IMR-90 (cell line): ENCODE measurements at regions not wholly inside any gene's neighbourhood (a gene's known extent, or its start where the extent isn't known, plus 50 kb on each side); places are given as distances from the start of the nearest gene placed in this dataset.

ENCODE experiments used
- ATAC-seq: fragments of 200-7000 bp; cut with Tn5 transposase; 2 replicates; pipeline ENCODE4 v1.9.1; 2020; ENCODE audit warnings: low read depth, mild to moderate bottlenecking, moderate library complexity
- BruUV-seq: library from RNA; stranded (reverse); fragments of 400-500 nt; replicated peaks from 2 replicates; lab custom pipeline; 2021; lab: Mats Ljungman, UMichigan
- CTCF ChIA-PET: fragments of 300-600 bp; formaldehyde crosslinking; extraction: SDS; loops from one replicate; lab custom pipeline; 2021; ENCODE audit warnings: antibody characterized with exemption; lab: Yijun Ruan, JAX
- POLR2A ChIA-PET: fragments of 300-600 bp; sonication (Branson Sonifier 250); formaldehyde crosslinking; loops from one replicate; lab custom pipeline; 2022; ENCODE audit warnings: antibody characterized with exemption; ENCODE audit not compliant: unreplicated experiment; lab: Charles Lee
- DNase-seq: peaks from one replicate; pipeline ENCODE4 v3.0.0; 2013
- H2AFZ ChIP-seq: replicated peaks from 2 replicates; pipeline ENCODE3; 2013; ENCODE audit warnings: low read length, mild to moderate bottlenecking; ENCODE audit not compliant: poor library complexity
- H2AK5ac ChIP-seq: 2 replicates; pipeline ENCODE4 v1.6.1; 2013; ENCODE audit warnings: low read depth, low read length, inconsistent platforms
- H2AK9ac ChIP-seq: replicated peaks from 2 replicates; pipeline ENCODE3; 2013; ENCODE audit warnings: mild to moderate bottlenecking, low read depth, low read length, moderate library complexity; ENCODE audit not compliant: poor library complexity
- H2BK120ac ChIP-seq: 2 replicates; pipeline ENCODE4 v1.6.1; 2013; ENCODE audit warnings: low read depth, low read length, inconsistent platforms
- H2BK15ac ChIP-seq: 3 replicates; pipeline ENCODE4 v1.6.1; 2013; ENCODE audit warnings: low read depth, low read length, inconsistent platforms
- H2BK20ac ChIP-seq: 2 replicates; pipeline ENCODE4 v1.6.1; 2013; ENCODE audit warnings: low read depth, mild to moderate bottlenecking, inconsistent platforms, low read length, moderate library complexity
- H2BK5ac ChIP-seq: 2 replicates; pipeline ENCODE4 v1.6.1; 2013; ENCODE audit warnings: mild to moderate bottlenecking, low read depth, low read length, inconsistent platforms; ENCODE audit not compliant: poor library complexity, severe bottlenecking
- H3K14ac ChIP-seq: replicated peaks from 2 replicates; pipeline ENCODE4 v1.6.1; 2013; ENCODE audit warnings: low read depth, low read length, inconsistent platforms
- H3K18ac ChIP-seq: 2 replicates; pipeline ENCODE4 v1.6.1; 2013; ENCODE audit warnings: low read depth, low read length, control low read depth
- H3K23ac ChIP-seq: 2 replicates; pipeline ENCODE4 v1.6.1; 2013; ENCODE audit warnings: low read depth, low read length, inconsistent platforms
- H3K27ac ChIP-seq: 2 replicates; pipeline ENCODE4 v1.5.1; 2013; ENCODE audit warnings: mild to moderate bottlenecking, control low read depth, low read length; ENCODE audit not compliant: insufficient read depth
- H3K27me3 ChIP-seq: 2 replicates; pipeline ENCODE4 v1.6.1; 2013; ENCODE audit warnings: low read length; ENCODE audit not compliant: control insufficient read depth, insufficient read depth
- H3K36me3 ChIP-seq: 2 replicates; pipeline ENCODE4 v1.6.1; 2013; ENCODE audit warnings: low read length, mixed read lengths; ENCODE audit not compliant: control insufficient read depth, insufficient read depth
- H3K4ac ChIP-seq: 2 replicates; pipeline ENCODE4 v1.6.1; 2013; ENCODE audit warnings: low read depth, low read length, inconsistent platforms
- H3K4me1 ChIP-seq: 2 replicates; pipeline ENCODE4 v1.6.1; 2013; ENCODE audit warnings: low read length, mixed read lengths; ENCODE audit not compliant: control insufficient read depth, insufficient read depth
- H3K4me2 ChIP-seq: 2 replicates; pipeline ENCODE4 v1.6.1; 2013; ENCODE audit warnings: low read depth, mild to moderate bottlenecking, control low read depth, low read length, moderate library complexity
- H3K4me3 ChIP-seq: 2 replicates; pipeline ENCODE4 v1.5.1; 2013; ENCODE audit warnings: low read depth, mild to moderate bottlenecking, control low read depth, low read length, moderate library complexity; ENCODE audit not compliant: insufficient read depth
- H3K56ac ChIP-seq: 2 replicates; pipeline ENCODE4 v1.6.1; 2013; ENCODE audit warnings: low read length, inconsistent platforms; ENCODE audit not compliant: insufficient read depth; ENCODE audit errors: extremely low read depth
- H3K79me1 ChIP-seq, 2 experiments: 2 replicates each; pipeline ENCODE4 v1.6.1; 2013; ENCODE audit warnings: low read length in 2 of 2, inconsistent platforms in 1 of 2, low read depth in 1 of 2
- H3K9ac ChIP-seq: 2 replicates; pipeline ENCODE4 v1.6.1; 2013; ENCODE audit warnings: low read depth, low read length, control low read depth
- H3K9me1 ChIP-seq: 2 replicates; pipeline ENCODE4 v1.6.1; 2013; ENCODE audit warnings: low read length, inconsistent platforms; ENCODE audit not compliant: insufficient read depth
- H3K9me3 ChIP-seq: 2 replicates; pipeline ENCODE4 v1.6.1; 2013; ENCODE audit warnings: low read length; ENCODE audit not compliant: control insufficient read depth, insufficient read depth
- H4K20me1 ChIP-seq: 2 replicates; pipeline ENCODE4 v1.6.1; 2013; ENCODE audit warnings: low read length, inconsistent platforms; ENCODE audit not compliant: insufficient read depth
- H4K5ac ChIP-seq: 2 replicates; pipeline ENCODE4 v1.6.1; 2013; ENCODE audit warnings: mild to moderate bottlenecking, low read depth, low read length, control low read depth
- H4K8ac ChIP-seq, 2 experiments: 2 replicates each; pipeline ENCODE4 v1.6.1; 2013; ENCODE audit warnings: low read depth in 2 of 2, low read length in 2 of 2, control low read depth in 1 of 2, inconsistent platforms in 1 of 2
- H4K91ac ChIP-seq: 2 replicates; pipeline ENCODE4 v1.6.1; 2013; ENCODE audit warnings: low read depth, low read length, inconsistent platforms; ENCODE audit not compliant: insufficient read depth
- BHLHE40 ChIP-seq: fragments of 150-350 bp; IDR thresholded peaks from 2 replicates; pipeline ENCODE4 v1.6.1; 2016; ENCODE audit warnings: mild to moderate bottlenecking, low read depth, low read length
- CEBPB ChIP-seq: IDR thresholded peaks from 2 replicates; pipeline ENCODE4 v1.6.1; 2012; ENCODE audit warnings: low read depth, low read length, improper control_type of control experiment
- CHD1 ChIP-seq: IDR thresholded peaks from 2 replicates; pipeline ENCODE4 v1.6.1; 2012; ENCODE audit warnings: low read depth, low read length, improper control_type of control experiment
- ELK1 ChIP-seq: fragments of 150-350 bp; IDR thresholded peaks from 2 replicates; pipeline ENCODE4 v1.6.1; 2016; ENCODE audit warnings: low read depth, mild to moderate bottlenecking, low read length, moderate library complexity, borderline replicate concordance
- FOS ChIP-seq: fragments of 150-350 bp; IDR thresholded peaks from 2 replicates; pipeline ENCODE4 v1.6.1; 2016; ENCODE audit warnings: low read depth, low read length
- MAFK ChIP-seq: IDR thresholded peaks from 2 replicates; pipeline ENCODE4 v1.6.1; 2012; ENCODE audit warnings: low read depth, low read length, improper control_type of control experiment
- MAZ ChIP-seq: IDR thresholded peaks from 2 replicates; pipeline ENCODE4 v1.6.1; 2012; ENCODE audit warnings: low read depth, mild to moderate bottlenecking, low read length, improper control_type of control experiment, moderate library complexity, borderline replicate concordance
- MXI1 ChIP-seq: IDR thresholded peaks from 2 replicates; pipeline ENCODE4 v1.6.1; 2012; ENCODE audit warnings: low read depth, mild to moderate bottlenecking, low read length, moderate library complexity, borderline replicate concordance
- NFE2L2 ChIP-seq: fragments of 150-350 bp; IDR thresholded peaks from 2 replicates; pipeline ENCODE4 v1.6.1; 2016; ENCODE audit warnings: low read depth, mild to moderate bottlenecking, low read length
- POLR2A ChIP-seq: IDR thresholded peaks from 2 replicates; pipeline ENCODE4 v1.6.1; 2012; ENCODE audit warnings: mild to moderate bottlenecking, low read depth, low read length
- RAD21 ChIP-seq: IDR thresholded peaks from 2 replicates; pipeline ENCODE4 v1.6.1; 2012; ENCODE audit warnings: low read length, improper control_type of control experiment
- RCOR1 ChIP-seq: IDR thresholded peaks from 2 replicates; pipeline ENCODE4 v1.6.1; 2012; ENCODE audit warnings: mild to moderate bottlenecking, low read length, improper control_type of control experiment; ENCODE audit not compliant: insufficient replicate concordance
- RFX5 ChIP-seq: IDR thresholded peaks from 2 replicates; pipeline ENCODE4 v1.8.0; 2012; ENCODE audit warnings: low read depth, mild to moderate bottlenecking, low read length, moderate library complexity
- SMC3 ChIP-seq: fragments of 150-350 bp; IDR thresholded peaks from 2 replicates; pipeline ENCODE4 v1.6.1; 2016; ENCODE audit warnings: low read depth, mild to moderate bottlenecking, antibody characterized with exemption, low read length, moderate library complexity
- WGBS, 2 experiments: methylation state at CpG; one replicate each; pipeline versions ENCODE4 v1.1.5 to v1.1.7; 2013; ENCODE audit warnings: missing lambda C conversion rate in 2 of 2; ENCODE audit not compliant: insufficient read length in 1 of 2; ENCODE audit errors: extremely low coverage in 2 of 2; 5-methylcytosine and 5-hydroxymethylcytosine counted together
- dilution Hi-C: fragments of 300-500 bp; cut with HindIII; formaldehyde crosslinking; loops from one replicate; pipeline ENCODE4 v1.14.3; 2018; ENCODE audit warnings: low sequenced_read_pairs; ENCODE audit not compliant: unreplicated experiment
- in situ Hi-C: fragments of 300-500 bp; cut with MboI; formaldehyde crosslinking; loops from 3 replicates; pipeline ENCODE4 v1.14.3; 2019; ENCODE audit warnings: low sequenced_read_pairs, inconsistent platforms, mixed read lengths
- intact Hi-C: fragments of 100-400 bp; cut with micrococcal nuclease; formaldehyde crosslinking; loops from 2 replicates; pipeline ENCODE4 v1.10.0; 2022
- TF ChIP-seq, protein P1 (sequence below): conservative IDR thresholded peaks from 2 replicates; pipeline ENCODE4 v1.5.1; 2012; ENCODE audit warnings: mild to moderate bottlenecking, low read depth, low read length, improper control_type of control experiment
- TF ChIP-seq, protein P2 (sequence below): fragments of 150-350 bp; IDR thresholded peaks from 2 replicates; pipeline ENCODE4 v1.6.1; 2017; ENCODE audit warnings: mild to moderate bottlenecking, antibody characterized with exemption, low read length, low read depth

DNA sequence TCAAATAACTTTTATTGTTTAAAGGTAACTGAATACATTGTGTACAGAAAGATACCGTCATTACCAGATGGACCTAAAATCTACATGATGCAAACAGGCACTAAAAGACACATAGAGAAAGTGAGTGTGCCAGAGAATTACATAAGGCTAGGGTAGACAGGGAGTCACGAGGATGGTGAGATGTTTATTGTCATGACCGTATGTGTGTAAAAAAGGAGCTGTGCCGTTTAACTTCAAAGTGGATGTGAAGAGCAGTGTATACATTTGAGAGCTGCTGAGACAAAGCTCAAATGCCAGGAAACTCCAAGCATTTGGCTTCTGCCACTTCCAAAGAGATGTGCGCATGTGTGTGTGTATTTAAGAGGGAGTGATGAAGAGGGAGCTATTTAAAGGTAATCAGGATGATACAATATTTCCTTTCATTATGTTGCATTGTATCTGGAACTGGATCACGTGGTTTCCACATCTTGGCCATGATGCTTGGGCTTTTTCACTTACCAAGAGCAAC lies 51.4 kb upstream of the IGF1R start:
- POLR2A ChIA-PET, result no interaction called here
- H3K79me1 ChIP-seq, result no peaks in the 10 kb centered on the region
- H3K18ac ChIP-seq, result no peak overlapping the region
- no peak overlapping the region for H4K91ac ChIP-seq
- in situ Hi-C loops, result no loop called here
- no peak overlapping the region for H2BK20ac ChIP-seq
- H2BK15ac ChIP-seq, result no peak overlapping the region
- no peak overlapping the region for H3K23ac ChIP-seq
- no peak overlapping the region for H2AK5ac ChIP-seq
- H3K27me3 ChIP-seq, result peaks cover 12% of the 10 kb centered on the region
- no peak overlapping the region for H2AK9ac ChIP-seq
- ATAC-seq, result no peak
- no peak overlapping the region for H2AFZ ChIP-seq
- H4K5ac ChIP-seq, result no peak overlapping the region
- H3K4me3 ChIP-seq, result no peak overlapping the region
- no peak overlapping the region for H3K27ac ChIP-seq
- no peaks in the 10 kb centered on the region for H4K20me1 ChIP-seq
- no peaks in the 10 kb centered on the region for H3K36me3 ChIP-seq
- 0% methylated on average over 3 of the region's 6 CpGs; no CpG with 5 or more reads in 1 of the 2 experiments for whole genome bisulfite sequencing, 2 experiments
- no peaks in the 10 kb centered on the region; the same call in 1 of the 2 replicates for H3K4me1 ChIP-seq
- TF ChIP-seq MAZ, result no peak
- TF ChIP-seq CHD1, result no peak
- TF ChIP-seq NFE2L2, result no peak
- no peak for TF ChIP-seq MXI1
- TF ChIP-seq BHLHE40, result no peak
- TF ChIP-seq FOS, result no peak
- no peak for TF ChIP-seq RAD21
- TF ChIP-seq, protein P1, sequence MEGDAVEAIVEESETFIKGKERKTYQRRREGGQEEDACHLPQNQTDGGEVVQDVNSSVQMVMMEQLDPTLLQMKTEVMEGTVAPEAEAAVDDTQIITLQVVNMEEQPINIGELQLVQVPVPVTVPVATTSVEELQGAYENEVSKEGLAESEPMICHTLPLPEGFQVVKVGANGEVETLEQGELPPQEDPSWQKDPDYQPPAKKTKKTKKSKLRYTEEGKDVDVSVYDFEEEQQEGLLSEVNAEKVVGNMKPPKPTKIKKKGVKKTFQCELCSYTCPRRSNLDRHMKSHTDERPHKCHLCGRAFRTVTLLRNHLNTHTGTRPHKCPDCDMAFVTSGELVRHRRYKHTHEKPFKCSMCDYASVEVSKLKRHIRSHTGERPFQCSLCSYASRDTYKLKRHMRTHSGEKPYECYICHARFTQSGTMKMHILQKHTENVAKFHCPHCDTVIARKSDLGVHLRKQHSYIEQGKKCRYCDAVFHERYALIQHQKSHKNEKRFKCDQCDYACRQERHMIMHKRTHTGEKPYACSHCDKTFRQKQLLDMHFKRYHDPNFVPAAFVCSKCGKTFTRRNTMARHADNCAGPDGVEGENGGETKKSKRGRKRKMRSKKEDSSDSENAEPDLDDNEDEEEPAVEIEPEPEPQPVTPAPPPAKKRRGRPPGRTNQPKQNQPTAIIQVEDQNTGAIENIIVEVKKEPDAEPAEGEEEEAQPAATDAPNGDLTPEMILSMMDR, result no peak
- no peak for TF ChIP-seq MAFK
- TF ChIP-seq CEBPB, result no peak
- TF ChIP-seq RCOR1, result no peak
- no peak for TF ChIP-seq POLR2A
- no peak for TF ChIP-seq SMC3
- no peak for TF ChIP-seq ELK1
- TF ChIP-seq RFX5, result no peak
- TF ChIP-seq, protein P2, sequence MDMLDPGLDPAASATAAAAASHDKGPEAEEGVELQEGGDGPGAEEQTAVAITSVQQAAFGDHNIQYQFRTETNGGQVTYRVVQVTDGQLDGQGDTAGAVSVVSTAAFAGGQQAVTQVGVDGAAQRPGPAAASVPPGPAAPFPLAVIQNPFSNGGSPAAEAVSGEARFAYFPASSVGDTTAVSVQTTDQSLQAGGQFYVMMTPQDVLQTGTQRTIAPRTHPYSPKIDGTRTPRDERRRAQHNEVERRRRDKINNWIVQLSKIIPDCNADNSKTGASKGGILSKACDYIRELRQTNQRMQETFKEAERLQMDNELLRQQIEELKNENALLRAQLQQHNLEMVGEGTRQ, result no peak
- no peaks in the 10 kb centered on the region; the same call in 1 of the 2 replicates for H3K9me1 ChIP-seq
- BruUV-seq, result no TSS peak
- DNase-seq, result no peak
- H3K14ac ChIP-seq, result no peak overlapping the region
- H3K4me2 ChIP-seq, result peak overlapping the region; percentile 18; the same call in 1 of the 2 replicates
- dilution Hi-C loops, result no loop called here
- no peak overlapping the region for H4K8ac ChIP-seq
- H3K56ac ChIP-seq, result no peak overlapping the region
- no peak overlapping the region for H3K4ac ChIP-seq
- no peak overlapping the region for H3K9ac ChIP-seq
- no peak overlapping the region for H2BK120ac ChIP-seq
- no peak overlapping the region for H2BK5ac ChIP-seq
- intact Hi-C loops, result no loop called here
- no peaks in the 10 kb centered on the region for H3K9me3 ChIP-seq
- CTCF ChIA-PET, result interaction anchor here (1.0 kb wide), 1 partner anchor 50 kb away, joined by 3 read pairs; no protein-coding TSS in a partner anchor
